ENCODE measurements at regions not wholly inside any gene's neighbourhood (a gene's known extent, or its start where the extent isn't known, plus 50 kb on each side); places are given as distances from the start of the nearest gene placed in this dataset.

GRCh38 chr16:85312642-85313525, 200.6 kb upstream of the CIBAR2 start (continued):
- TF ChIP-seq JUND (CRISPR knock-in tag; IDR thresholded peaks at IDR 0.05) (peak; percentile 21; the same call in 1 of the 2 replicates), DZIP1 (CRISPR knock-in tag; IDR thresholded peaks at IDR 0.05) (0 out of 2 replicates have a peak, but pooled peaks have one; percentile 14), AKAP8 (CRISPR knock-in tag; IDR thresholded peaks at IDR 0.05) (peak; percentile 55; the same call in 1 of the 2 replicates), ZBTB38 (CRISPR knock-in tag; IDR thresholded peaks at IDR 0.05) (peak; percentile 81; the same call in 1 of the 2 replicates), ZNF598 (CRISPR knock-in tag; IDR thresholded peaks at IDR 0.05; ENCODE audit: borderline replicate concordance) (no peak), TFAP4 (IDR thresholded peaks at IDR 0.05; ENCODE audit: borderline replicate concordance, low read depth) (peak; percentile 62; the same call in 1 of the 2 replicates), RBFOX2 (IDR thresholded peaks at IDR 0.05; ENCODE audit: low read depth, low read length) (peak; percentile 35; the same call in 1 of the 2 replicates), THRA (CRISPR knock-in tag; IDR thresholded peaks at IDR 0.05; ENCODE audit: borderline replicate concordance) (0 out of 2 replicates have a peak, but pooled peaks have one; percentile 9), HOXA3 (CRISPR knock-in tag; IDR thresholded peaks at IDR 0.05) (peak; percentile 66), BCL3 (CRISPR knock-in tag; IDR thresholded peaks at IDR 0.05) (no peak), AHDC1 (CRISPR knock-in tag; IDR thresholded peaks at IDR 0.05; ENCODE audit: borderline replicate concordance) (0 out of 2 replicates have a peak, but pooled peaks have one; percentile 37), KDM4B (CRISPR knock-in tag; IDR thresholded peaks at IDR 0.05) (0 out of 2 replicates have a peak, but pooled peaks have one; percentile 57), GZF1 (CRISPR knock-in tag; IDR thresholded peaks at IDR 0.05) (0 out of 2 replicates have a peak, but pooled peaks have one; percentile 42)
